ENCODE measurements at regions not wholly inside any gene's neighbourhood (a gene's known extent, or its start where the extent isn't known, plus 50 kb on each side); places are given as distances from the start of the nearest gene placed in this dataset.

- Histone ChIP-seq H2AFZ (ENCODE audit: insufficient read depth, low read depth, low read length, poor library complexity, severe bottlenecking) (no peak overlapping the region), H4K20me1 (ENCODE audit: control insufficient read depth, insufficient read depth, low read length, poor library complexity, severe bottlenecking) (no peaks in the 10 kb centered on the region), H3K9ac (ENCODE audit: low read length) (no peak overlapping the region), H3K9me3 (ENCODE audit: control extremely low read depth in 1 of 3, control insufficient read depth in 2 of 3, insufficient read depth in 1 of 3, low read length in 2 of 3) (peaks cover 0 to 7% (median 0%) of the 10 kb centered on the region in 3 donors), H3K4me1 (ENCODE audit: control insufficient read depth in 2 of 2, insufficient read depth in 2 of 2, low read length in 2 of 2) (no peaks in the 10 kb centered on the region), H3K36me3 (replicated peaks in 1 of 2; ENCODE audit: control extremely low read depth in 1 of 2, control insufficient read depth in 1 of 2, extremely low read depth in 1 of 2, insufficient read depth in 2 of 2, low read length in 1 of 2) (no peaks in the 10 kb centered on the region), H3K4me2 (replicated peaks; ENCODE audit: low read depth, low read length, poor library complexity, severe bottlenecking) (no peak overlapping the region), H3K4me3 (ENCODE audit: control extremely low read depth in 1 of 5, extremely low read depth in 1 of 5, insufficient read depth in 1 of 5, low read depth in 2 of 5, low read length in 4 of 5) (no peak overlapping the region), H3K79me2 (ENCODE audit: control insufficient read depth, insufficient read depth, low read length) (no peaks in the 10 kb centered on the region), H3K27ac (ENCODE audit: low read length in 2 of 2) (no peak overlapping the region), H3K27me3 (replicated peaks in 1 of 4; ENCODE audit: control extremely low read depth in 1 of 4, control insufficient read depth in 3 of 4, insufficient read depth in 4 of 4, low read length in 3 of 4) (no peaks in the 10 kb centered on the region)
- DNase-seq (no peak), ATAC-seq (ENCODE audit: low read depth) (no peak)
- Mint-ChIP-seq H3K27me3 (no peaks in the 10 kb centered on the region), H3K4me3 (no peak overlapping the region), H3K4me1 (no peaks in the 10 kb centered on the region), H3K27ac (no peak overlapping the region), H3K9me3 (ENCODE audit: insufficient read depth) (peaks cover 4% of the 10 kb centered on the region)
- intact Hi-C loops (cut with micrococcal nuclease): no loop called here
- ChIA-PET CTCF (no interaction called here), POLR2A (no interaction called here)
- no peak for TF ChIP-seq EZH2 (IDR thresholded peaks at IDR 0.05; ENCODE audit: borderline replicate concordance, insufficient read depth, low read depth, low read length, poor library complexity, severe bottlenecking)
- TF ChIP-seq, protein P1, sequence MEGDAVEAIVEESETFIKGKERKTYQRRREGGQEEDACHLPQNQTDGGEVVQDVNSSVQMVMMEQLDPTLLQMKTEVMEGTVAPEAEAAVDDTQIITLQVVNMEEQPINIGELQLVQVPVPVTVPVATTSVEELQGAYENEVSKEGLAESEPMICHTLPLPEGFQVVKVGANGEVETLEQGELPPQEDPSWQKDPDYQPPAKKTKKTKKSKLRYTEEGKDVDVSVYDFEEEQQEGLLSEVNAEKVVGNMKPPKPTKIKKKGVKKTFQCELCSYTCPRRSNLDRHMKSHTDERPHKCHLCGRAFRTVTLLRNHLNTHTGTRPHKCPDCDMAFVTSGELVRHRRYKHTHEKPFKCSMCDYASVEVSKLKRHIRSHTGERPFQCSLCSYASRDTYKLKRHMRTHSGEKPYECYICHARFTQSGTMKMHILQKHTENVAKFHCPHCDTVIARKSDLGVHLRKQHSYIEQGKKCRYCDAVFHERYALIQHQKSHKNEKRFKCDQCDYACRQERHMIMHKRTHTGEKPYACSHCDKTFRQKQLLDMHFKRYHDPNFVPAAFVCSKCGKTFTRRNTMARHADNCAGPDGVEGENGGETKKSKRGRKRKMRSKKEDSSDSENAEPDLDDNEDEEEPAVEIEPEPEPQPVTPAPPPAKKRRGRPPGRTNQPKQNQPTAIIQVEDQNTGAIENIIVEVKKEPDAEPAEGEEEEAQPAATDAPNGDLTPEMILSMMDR (IDR thresholded peaks at IDR 0.05): no peak
- no CpG with 5 or more reads among the region's 2 CpGs for WGBS (ENCODE audit: insufficient coverage)
Measured at GRCh38 chr14:29030970-29031369, 264.4 kb downstream of the FOXG1 start.

- no peak overlapping the region for H3K4me3 Mint-ChIP-seq
- POLR2A ChIA-PET: no interaction called here
- H3K27me3 Mint-ChIP-seq: no peaks in the 10 kb centered on the region
- no peaks in the 10 kb centered on the region for H3K27me3 ChIP-seq (replicated peaks in 1 of 4; ENCODE audit: control extremely low read depth in 1 of 4, control insufficient read depth in 3 of 4, insufficient read depth in 4 of 4, low read length in 3 of 4)
- H4K20me1 ChIP-seq (ENCODE audit: control insufficient read depth, insufficient read depth, low read length, poor library complexity, severe bottlenecking): no peaks in the 10 kb centered on the region
- no peak overlapping the region for H3K4me3 ChIP-seq (ENCODE audit: control extremely low read depth in 1 of 5, extremely low read depth in 1 of 5, insufficient read depth in 1 of 5, low read depth in 2 of 5, low read length in 4 of 5)
- H3K9ac ChIP-seq (ENCODE audit: low read length): no peak overlapping the region
- H3K4me1 Mint-ChIP-seq: no peaks in the 10 kb centered on the region
- no peak for ATAC-seq (ENCODE audit: low read depth)
- no peak for DNase-seq
- no peak overlapping the region for H3K4me2 ChIP-seq (replicated peaks; ENCODE audit: low read depth, low read length, poor library complexity, severe bottlenecking)
- H3K36me3 ChIP-seq (replicated peaks in 1 of 2; ENCODE audit: control extremely low read depth in 1 of 2, control insufficient read depth in 1 of 2, extremely low read depth in 1 of 2, insufficient read depth in 2 of 2, low read length in 1 of 2): no peaks in the 10 kb centered on the region
- H2AFZ ChIP-seq (ENCODE audit: insufficient read depth, low read depth, low read length, poor library complexity, severe bottlenecking): no peak overlapping the region
- H3K79me2 ChIP-seq (ENCODE audit: control insufficient read depth, insufficient read depth, low read length): no peaks in the 10 kb centered on the region
- CTCF ChIA-PET: no interaction called here
- intact Hi-C loops (cut with micrococcal nuclease): no loop called here
- TF ChIP-seq, protein P1 (IDR thresholded peaks at IDR 0.05): no peak
- no peak for TF ChIP-seq EZH2 (IDR thresholded peaks at IDR 0.05; ENCODE audit: borderline replicate concordance, insufficient read depth, low read depth, low read length, poor library complexity, severe bottlenecking)
- H3K9me3 ChIP-seq (ENCODE audit: control extremely low read depth in 1 of 3, control insufficient read depth in 2 of 3, insufficient read depth in 1 of 3, low read length in 2 of 3): no peaks in the 10 kb centered on the region
- no peaks in the 10 kb centered on the region for H3K4me1 ChIP-seq (ENCODE audit: control insufficient read depth in 2 of 2, insufficient read depth in 2 of 2, low read length in 2 of 2)
- H3K9me3 Mint-ChIP-seq (ENCODE audit: insufficient read depth): peaks cover 3% of the 10 kb centered on the region
- no CpG with 5 or more reads among the region's 3 CpGs for WGBS (ENCODE audit: insufficient coverage)
- no peak overlapping the region for H3K27ac ChIP-seq (ENCODE audit: low read length in 2 of 2)
- no peak overlapping the region for H3K27ac Mint-ChIP-seq
Measured at GRCh38 chr14:29035134-29035533, 268.5 kb downstream of the FOXG1 start.

All from B cell (primary cell).